ENCODE measurements at regions not wholly inside any gene's neighbourhood (a gene's known extent, or its start where the extent isn't known, plus 50 kb on each side); places are given as distances from the start of the nearest gene placed in this dataset.

GRCh38 chr12:126512916-126513913 lies 1448.0 kb downstream of the AACS start:
- no peak overlapping the region for H3K4me3 ChIP-seq (ENCODE audit: low read depth, low read length)
- TF ChIP-seq CTCF (IDR thresholded peaks at IDR 0.05; ENCODE audit: borderline replicate concordance, insufficient read depth, low read depth, low read length), result no peak

GRCh38 chr12:126518596-126519200 lies 1453.5 kb downstream of the AACS start:
- H3K4me3 ChIP-seq (ENCODE audit: low read depth, low read length), result no peak overlapping the region
- no peak for TF ChIP-seq CTCF (IDR thresholded peaks at IDR 0.05; ENCODE audit: borderline replicate concordance, insufficient read depth, low read depth, low read length)

- no peak overlapping the region for H3K4me3 ChIP-seq (ENCODE audit: low read depth, low read length)
- no peak for TF ChIP-seq CTCF (IDR thresholded peaks at IDR 0.05; ENCODE audit: borderline replicate concordance, insufficient read depth, low read depth, low read length)
Measured at GRCh38 chr12:126519833-126520232, 1454.6 kb downstream of the AACS start.

- TF ChIP-seq CTCF (IDR thresholded peaks at IDR 0.05; ENCODE audit: borderline replicate concordance, insufficient read depth, low read depth, low read length), result no peak
- H3K4me3 ChIP-seq (ENCODE audit: low read depth, low read length), result no peak overlapping the region
Measured at GRCh38 chr12:126523891-126524290, 1458.7 kb downstream of the AACS start.

- H3K4me3 ChIP-seq (ENCODE audit: low read depth, low read length), result no peak overlapping the region
- no peak for TF ChIP-seq CTCF (IDR thresholded peaks at IDR 0.05; ENCODE audit: borderline replicate concordance, insufficient read depth, low read depth, low read length)
Measured at GRCh38 chr12:126534495-126534894, 1469.3 kb downstream of the AACS start.

GRCh38 chr12:126534942-126535341 lies 1469.7 kb downstream of the AACS start:
- H3K4me3 ChIP-seq (ENCODE audit: low read depth, low read length), result no peak overlapping the region
- TF ChIP-seq CTCF (IDR thresholded peaks at IDR 0.05; ENCODE audit: borderline replicate concordance, insufficient read depth, low read depth, low read length), result no peak

All from GM12875 (cell line).